ENCODE measurements at regions not wholly inside any gene's neighbourhood (a gene's known extent, or its start where the extent isn't known, plus 50 kb on each side); places are given as distances from the start of the nearest gene placed in this dataset.

- no peaks in the 10 kb centered on the region for H3K4me1 Mint-ChIP-seq
These were observed 589.4 kb downstream of the SI start for GRCh38 chr3:164488893-164489292.

GRCh38 chr3:164486150-164486549 is 592.1 kb downstream of the SI start:
- no peaks in the 10 kb centered on the region for H3K4me1 ChIP-seq (ENCODE audit: control insufficient read depth in 2 of 2, insufficient read depth in 2 of 2, low read length in 2 of 2)
- H3K9me3 ChIP-seq (ENCODE audit: control insufficient read depth in 2 of 3, low read length in 3 of 3) = no peaks in the 10 kb centered on the region
- H3K27me3 Mint-ChIP-seq = no peaks in the 10 kb centered on the region
- H3K4me3 ChIP-seq (ENCODE audit: low read length) = no peak overlapping the region
- POLR2A ChIA-PET = no interaction called here
- H3K27ac ChIP-seq (ENCODE audit: low read depth, low read length) = no peak overlapping the region
- ATAC-seq (no peak), DNase-seq (no peak)
- no peak overlapping the region for H3K4me3 Mint-ChIP-seq
- CTCF ChIA-PET = no interaction called here
- no peaks in the 10 kb centered on the region for H3K27me3 ChIP-seq (ENCODE audit: control insufficient read depth in 2 of 2, insufficient read depth in 2 of 2, low read length in 2 of 2)
- H3K36me3 Mint-ChIP-seq = no peaks in the 10 kb centered on the region
- intact Hi-C loops (cut with micrococcal nuclease) = no loop called here
- H3K27ac Mint-ChIP-seq = no peak overlapping the region
- H3K36me3 ChIP-seq (ENCODE audit: control insufficient read depth in 2 of 3, insufficient read depth in 3 of 3, low read length in 3 of 3) = no peaks in the 10 kb centered on the region
- no peaks in the 10 kb centered on the region for H3K4me1 Mint-ChIP-seq
- peaks cover 0 to 18% (median 5%) of the 10 kb centered on the region in 11 donors for H3K9me3 Mint-ChIP-seq

More at GRCh38 chr3:164488893-164489292, 589.4 kb downstream of the SI start:
- intact Hi-C loops (cut with micrococcal nuclease) = no loop called here
- Mint-ChIP-seq H3K36me3 (no peaks in the 10 kb centered on the region), H3K9me3 (peaks cover 0 to 9% (median 2%) of the 10 kb centered on the region in 11 donors), H3K4me3 (no peak overlapping the region), H3K27me3 (no peaks in the 10 kb centered on the region), H3K27ac (no peak overlapping the region)
- CTCF ChIA-PET = no interaction called here
- Histone ChIP-seq H3K9me3 (ENCODE audit: control insufficient read depth in 2 of 3, low read length in 3 of 3) (peaks cover 0 to 4% (median 0%) of the 10 kb centered on the region in 3 experiments), H3K27ac (ENCODE audit: low read depth, low read length) (no peak overlapping the region), H3K4me3 (ENCODE audit: low read length) (no peak overlapping the region), H3K27me3 (ENCODE audit: control insufficient read depth in 2 of 2, insufficient read depth in 2 of 2, low read length in 2 of 2) (no peaks in the 10 kb centered on the region), H3K36me3 (ENCODE audit: control insufficient read depth in 2 of 3, insufficient read depth in 3 of 3, low read length in 3 of 3) (no peaks in the 10 kb centered on the region), H3K4me1 (ENCODE audit: control insufficient read depth in 2 of 2, insufficient read depth in 2 of 2, low read length in 2 of 2) (no peaks in the 10 kb centered on the region)
- POLR2A ChIA-PET = no interaction called here
- DNase-seq (no peak), ATAC-seq (no peak)

GRCh38 chr3:164479978-164480377 is 598.3 kb downstream of the SI start:
- Mint-ChIP-seq H3K27ac (no peak overlapping the region), H3K36me3 (no peaks in the 10 kb centered on the region), H3K27me3 (no peaks in the 10 kb centered on the region), H3K4me1 (no peaks in the 10 kb centered on the region), H3K9me3 (peaks cover 0 to 30% (median 6%) of the 10 kb centered on the region in 11 donors), H3K4me3 (no peak overlapping the region)
- Histone ChIP-seq H3K36me3 (ENCODE audit: control insufficient read depth in 2 of 3, insufficient read depth in 3 of 3, low read length in 3 of 3) (no peaks in the 10 kb centered on the region), H3K4me1 (ENCODE audit: control insufficient read depth in 2 of 2, insufficient read depth in 2 of 2, low read length in 2 of 2) (no peaks in the 10 kb centered on the region), H3K27ac (ENCODE audit: low read depth, low read length) (no peak overlapping the region), H3K4me3 (ENCODE audit: low read length) (no peak overlapping the region), H3K27me3 (ENCODE audit: control insufficient read depth in 2 of 2, insufficient read depth in 2 of 2, low read length in 2 of 2) (no peaks in the 10 kb centered on the region), H3K9me3 (ENCODE audit: control insufficient read depth in 2 of 3, low read length in 3 of 3) (no peaks in the 10 kb centered on the region)
- intact Hi-C loops (cut with micrococcal nuclease) = no loop called here
- ChIA-PET POLR2A (no interaction called here), CTCF (no interaction called here)
- DNase-seq (no peak), ATAC-seq (no peak)

- Histone ChIP-seq H3K4me3 (ENCODE audit: low read length) (no peak overlapping the region), H3K9me3 (ENCODE audit: control insufficient read depth in 2 of 3, low read length in 3 of 3) (no peaks in the 10 kb centered on the region), H3K36me3 (ENCODE audit: control insufficient read depth in 2 of 3, insufficient read depth in 3 of 3, low read length in 3 of 3) (no peaks in the 10 kb centered on the region), H3K27ac (ENCODE audit: low read depth, low read length) (no peak overlapping the region), H3K4me1 (ENCODE audit: control insufficient read depth in 2 of 2, insufficient read depth in 2 of 2, low read length in 2 of 2) (no peaks in the 10 kb centered on the region), H3K27me3 (ENCODE audit: control insufficient read depth in 2 of 2, insufficient read depth in 2 of 2, low read length in 2 of 2) (no peaks in the 10 kb centered on the region)
- CTCF ChIA-PET = no interaction called here
- Mint-ChIP-seq H3K4me3 (no peak overlapping the region), H3K36me3 (no peaks in the 10 kb centered on the region), H3K27me3 (no peaks in the 10 kb centered on the region), H3K4me1 (no peaks in the 10 kb centered on the region), H3K27ac (no peak overlapping the region), H3K9me3 (peaks cover 0 to 36% (median 6%) of the 10 kb centered on the region in 11 donors)
- no peak for ATAC-seq
- intact Hi-C loops (cut with micrococcal nuclease) = no loop called here
- no peak for DNase-seq
- POLR2A ChIA-PET = no interaction called here
These were observed 598.9 kb downstream of the SI start for GRCh38 chr3:164479406-164479805.

- H3K9me3 Mint-ChIP-seq = peaks cover 0 to 30% (median 6%) of the 10 kb centered on the region in 11 donors
- no peak overlapping the region for H3K27ac ChIP-seq (ENCODE audit: low read depth, low read length)
- no peaks in the 10 kb centered on the region for H3K4me1 ChIP-seq (ENCODE audit: control insufficient read depth in 2 of 2, insufficient read depth in 2 of 2, low read length in 2 of 2)
- no peak for ATAC-seq
- no peaks in the 10 kb centered on the region for H3K36me3 Mint-ChIP-seq
- H3K4me3 ChIP-seq (ENCODE audit: low read length) = no peak overlapping the region
- no peaks in the 10 kb centered on the region for H3K4me1 Mint-ChIP-seq
- intact Hi-C loops (cut with micrococcal nuclease) = no loop called here
- H3K27ac Mint-ChIP-seq = no peak overlapping the region
- ChIA-PET POLR2A (no interaction called here), CTCF (no interaction called here)
- DNase-seq = no peak
- H3K4me3 Mint-ChIP-seq = no peak overlapping the region
- no peaks in the 10 kb centered on the region for H3K36me3 ChIP-seq (ENCODE audit: control insufficient read depth in 2 of 3, insufficient read depth in 3 of 3, low read length in 3 of 3)
- no peaks in the 10 kb centered on the region for H3K27me3 Mint-ChIP-seq
- H3K9me3 ChIP-seq (ENCODE audit: control insufficient read depth in 2 of 3, low read length in 3 of 3) = no peaks in the 10 kb centered on the region
- H3K27me3 ChIP-seq (ENCODE audit: control insufficient read depth in 2 of 2, insufficient read depth in 2 of 2, low read length in 2 of 2) = no peaks in the 10 kb centered on the region
These were observed 600.0 kb downstream of the SI start for GRCh38 chr3:164478323-164478722.

GRCh38 chr3:164477403-164477802 is 600.9 kb downstream of the SI start:
- Histone ChIP-seq H3K27me3 (ENCODE audit: control insufficient read depth in 2 of 2, insufficient read depth in 2 of 2, low read length in 2 of 2) (no peaks in the 10 kb centered on the region), H3K36me3 (ENCODE audit: control insufficient read depth in 2 of 3, insufficient read depth in 3 of 3, low read length in 3 of 3) (no peaks in the 10 kb centered on the region), H3K9me3 (ENCODE audit: control insufficient read depth in 2 of 3, low read length in 3 of 3) (no peaks in the 10 kb centered on the region), H3K27ac (ENCODE audit: low read depth, low read length) (no peak overlapping the region), H3K4me1 (ENCODE audit: control insufficient read depth in 2 of 2, insufficient read depth in 2 of 2, low read length in 2 of 2) (no peaks in the 10 kb centered on the region), H3K4me3 (ENCODE audit: low read length) (no peak overlapping the region)
- CTCF ChIA-PET = no interaction called here
- intact Hi-C loops (cut with micrococcal nuclease) = no loop called here
- DNase-seq (no peak), ATAC-seq (no peak)
- H3K27ac Mint-ChIP-seq = no peak overlapping the region
- H3K36me3 Mint-ChIP-seq = no peaks in the 10 kb centered on the region
- H3K27me3 Mint-ChIP-seq = no peaks in the 10 kb centered on the region
- H3K4me3 Mint-ChIP-seq = no peak overlapping the region
- peaks cover 0 to 33% (median 7%) of the 10 kb centered on the region in 11 donors for H3K9me3 Mint-ChIP-seq
- POLR2A ChIA-PET = no interaction called here
- H3K4me1 Mint-ChIP-seq = no peaks in the 10 kb centered on the region

GRCh38 chr3:164476631-164477030 is 601.7 kb downstream of the SI start:
- no peak for ATAC-seq
- H3K36me3 ChIP-seq (ENCODE audit: control insufficient read depth in 2 of 3, insufficient read depth in 3 of 3, low read length in 3 of 3) = no peaks in the 10 kb centered on the region
- DNase-seq = no peak
- no peaks in the 10 kb centered on the region for H3K9me3 ChIP-seq (ENCODE audit: control insufficient read depth in 2 of 3, low read length in 3 of 3)
- no peaks in the 10 kb centered on the region for H3K36me3 Mint-ChIP-seq
- no peak overlapping the region for H3K27ac Mint-ChIP-seq
- intact Hi-C loops (cut with micrococcal nuclease) = no loop called here
- ChIA-PET POLR2A (no interaction called here), CTCF (interaction anchor here (0.7 kb wide), 1 partner anchor 1594 kb away, joined by 3 read pairs; no protein-coding TSS in a partner anchor)
- H3K4me3 Mint-ChIP-seq = no peak overlapping the region
- H3K27ac ChIP-seq (ENCODE audit: low read depth, low read length) = no peak overlapping the region
- no peaks in the 10 kb centered on the region for H3K4me1 Mint-ChIP-seq
- peaks cover 0 to 27% (median 4%) of the 10 kb centered on the region in 11 donors for H3K9me3 Mint-ChIP-seq
- H3K4me1 ChIP-seq (ENCODE audit: control insufficient read depth in 2 of 2, insufficient read depth in 2 of 2, low read length in 2 of 2) = no peaks in the 10 kb centered on the region
- no peaks in the 10 kb centered on the region for H3K27me3 ChIP-seq (ENCODE audit: control insufficient read depth in 2 of 2, insufficient read depth in 2 of 2, low read length in 2 of 2)
- H3K4me3 ChIP-seq (ENCODE audit: low read length) = no peak overlapping the region
- no peaks in the 10 kb centered on the region for H3K27me3 Mint-ChIP-seq

Measured in naive thymus-derived CD4-positive, alpha-beta T cell (primary cell).